Activated T-helper 2 cell treated with anti-CD3 and anti-CD28 coated beads, Interferon-gamma antibody, Interleukin-2, Interleukin-4, amounts not matched to agents 10 μg/mL and 5 μg/mL and 100 μg/mL, durations not matched to agents 14 hours and 24 hours and 36 hours (primary cell): ENCODE measurements at regions not wholly inside any gene's neighbourhood (a gene's known extent, or its start where the extent isn't known, plus 50 kb on each side); places are given as distances from the start of the nearest gene placed in this dataset.

Source experiments
- DNase-seq: peaks from one replicate; pipeline ENCODE4 v3.0.0; 2021; ENCODE audit warnings: low spot score
- H3K27ac Mint-ChIP-seq: one replicate; pipeline ENCODE4 v1.8.0; 2021; ENCODE audit warnings: mixed read lengths
- H3K27me3 Mint-ChIP-seq: one replicate; pipeline ENCODE4 v1.8.0; 2021; ENCODE audit warnings: low read depth, mixed read lengths
- H3K36me3 Mint-ChIP-seq: one replicate; pipeline ENCODE4 v1.8.0; 2021; ENCODE audit warnings: low read depth, mixed read lengths
- H3K4me1 Mint-ChIP-seq: one replicate; pipeline ENCODE4 v1.8.0; 2021; ENCODE audit warnings: low read depth, mixed read lengths
- H3K4me3 Mint-ChIP-seq: one replicate; pipeline ENCODE4 v1.8.0; 2021; ENCODE audit warnings: low read depth, mild to moderate bottlenecking, moderate library complexity, mixed read lengths
- H3K9me3 Mint-ChIP-seq: one replicate; pipeline ENCODE4 v1.8.0; 2021; ENCODE audit warnings: mixed read lengths
- intact Hi-C: fragments of 100-400 bp; cut with micrococcal nuclease; formaldehyde crosslinking; loops from one replicate; pipeline ENCODE4 v1.15.1; 2023

GRCh38 chr10:29157321-29157720, 131.5 kb upstream of the LYZL1 start:
- intact Hi-C loops: no loop called here
- Mint-ChIP-seq H3K9me3 (no peaks in the 10 kb centered on the region), H3K4me1 (no peaks in the 10 kb centered on the region), H3K4me3 (no peak overlapping the region), H3K27ac (no peak overlapping the region), H3K36me3 (no peaks in the 10 kb centered on the region), H3K27me3 (no peaks in the 10 kb centered on the region)
- no peak for DNase-seq

GRCh38 chr10:29158066-29158465, 130.8 kb upstream of the LYZL1 start:
- Mint-ChIP-seq H3K36me3 (no peaks in the 10 kb centered on the region), H3K27ac (no peak overlapping the region), H3K4me1 (no peaks in the 10 kb centered on the region), H3K4me3 (no peak overlapping the region), H3K27me3 (no peaks in the 10 kb centered on the region), H3K9me3 (no peaks in the 10 kb centered on the region)
- DNase-seq: no peak
- intact Hi-C loops: no loop called here

- Mint-ChIP-seq H3K4me3 (no peak overlapping the region), H3K27me3 (no peaks in the 10 kb centered on the region), H3K4me1 (no peaks in the 10 kb centered on the region), H3K9me3 (no peaks in the 10 kb centered on the region), H3K36me3 (no peaks in the 10 kb centered on the region), H3K27ac (no peak overlapping the region)
- no peak for DNase-seq
- intact Hi-C loops: no loop called here
Observed at GRCh38 chr10:29160150-29160617, 128.7 kb upstream of the LYZL1 start.

GRCh38 chr10:29163746-29164145, 125.1 kb upstream of the LYZL1 start:
- Mint-ChIP-seq H3K4me3 (no peak overlapping the region), H3K36me3 (no peaks in the 10 kb centered on the region), H3K27ac (no peak overlapping the region), H3K4me1 (no peaks in the 10 kb centered on the region), H3K27me3 (no peaks in the 10 kb centered on the region), H3K9me3 (no peaks in the 10 kb centered on the region)
- no peak for DNase-seq
- intact Hi-C loops: no loop called here

- no peak for DNase-seq
- intact Hi-C loops: no loop called here
- H3K4me1 Mint-ChIP-seq: no peaks in the 10 kb centered on the region
- no peak overlapping the region for H3K27ac Mint-ChIP-seq
- peaks cover 4% of the 10 kb centered on the region for H3K9me3 Mint-ChIP-seq
- H3K4me3 Mint-ChIP-seq: no peak overlapping the region
- no peaks in the 10 kb centered on the region for H3K27me3 Mint-ChIP-seq
- H3K36me3 Mint-ChIP-seq: no peaks in the 10 kb centered on the region
Observed at GRCh38 chr10:29166713-29167112, 122.2 kb upstream of the LYZL1 start.

GRCh38 chr10:29169021-29169420, 119.8 kb upstream of the LYZL1 start:
- H3K4me3 Mint-ChIP-seq: no peak overlapping the region
- no peaks in the 10 kb centered on the region for H3K4me1 Mint-ChIP-seq
- no peak overlapping the region for H3K27ac Mint-ChIP-seq
- DNase-seq: no peak
- H3K9me3 Mint-ChIP-seq: peaks cover 4% of the 10 kb centered on the region
- intact Hi-C loops: no loop called here
- H3K27me3 Mint-ChIP-seq: no peaks in the 10 kb centered on the region
- H3K36me3 Mint-ChIP-seq: no peaks in the 10 kb centered on the region

- no peak overlapping the region for H3K4me3 Mint-ChIP-seq
- no peaks in the 10 kb centered on the region for H3K36me3 Mint-ChIP-seq
- H3K4me1 Mint-ChIP-seq: no peaks in the 10 kb centered on the region
- intact Hi-C loops: no loop called here
- peaks cover 4% of the 10 kb centered on the region for H3K9me3 Mint-ChIP-seq
- no peak for DNase-seq
- no peaks in the 10 kb centered on the region for H3K27me3 Mint-ChIP-seq
- H3K27ac Mint-ChIP-seq: no peak overlapping the region
Observed at GRCh38 chr10:29171717-29172116, 117.2 kb upstream of the LYZL1 start.

- Mint-ChIP-seq H3K4me1 (no peaks in the 10 kb centered on the region), H3K27me3 (no peaks in the 10 kb centered on the region), H3K27ac (no peak overlapping the region), H3K36me3 (no peaks in the 10 kb centered on the region), H3K9me3 (peaks cover 4% of the 10 kb centered on the region), H3K4me3 (no peak overlapping the region)
- intact Hi-C loops: no loop called here
- DNase-seq: no peak
Observed at GRCh38 chr10:29174389-29174788, 114.5 kb upstream of the LYZL1 start.

- Mint-ChIP-seq H3K27me3 (no peaks in the 10 kb centered on the region), H3K4me3 (no peak overlapping the region), H3K36me3 (no peaks in the 10 kb centered on the region), H3K9me3 (no peaks in the 10 kb centered on the region), H3K4me1 (no peaks in the 10 kb centered on the region), H3K27ac (no peak overlapping the region)
- no peak for DNase-seq
- intact Hi-C loops: no loop called here
Observed at GRCh38 chr10:29176845-29177832, 111.7 kb upstream of the LYZL1 start.

- Mint-ChIP-seq H3K27ac (no peak overlapping the region), H3K9me3 (no peaks in the 10 kb centered on the region), H3K36me3 (no peaks in the 10 kb centered on the region), H3K27me3 (no peaks in the 10 kb centered on the region), H3K4me1 (no peaks in the 10 kb centered on the region), H3K4me3 (no peak overlapping the region)
- DNase-seq: no peak
- intact Hi-C loops: no loop called here
Observed at GRCh38 chr10:29181936-29182335, 106.9 kb upstream of the LYZL1 start.

GRCh38 chr10:29183301-29183945, 105.4 kb upstream of the LYZL1 start:
- no peak overlapping the region for H3K4me3 Mint-ChIP-seq
- H3K4me1 Mint-ChIP-seq: no peaks in the 10 kb centered on the region
- DNase-seq: no peak
- H3K36me3 Mint-ChIP-seq: no peaks in the 10 kb centered on the region
- no peak overlapping the region for H3K27ac Mint-ChIP-seq
- H3K27me3 Mint-ChIP-seq: no peaks in the 10 kb centered on the region
- no peaks in the 10 kb centered on the region for H3K9me3 Mint-ChIP-seq
- intact Hi-C loops: no loop called here

- no peaks in the 10 kb centered on the region for H3K4me1 Mint-ChIP-seq
- no peak for DNase-seq
- H3K27ac Mint-ChIP-seq: no peak overlapping the region
- H3K9me3 Mint-ChIP-seq: no peaks in the 10 kb centered on the region
- no peak overlapping the region for H3K4me3 Mint-ChIP-seq
- intact Hi-C loops: no loop called here
- H3K36me3 Mint-ChIP-seq: no peaks in the 10 kb centered on the region
- no peaks in the 10 kb centered on the region for H3K27me3 Mint-ChIP-seq
Observed at GRCh38 chr10:29184205-29185000, 104.5 kb upstream of the LYZL1 start.
